ENCODE measurements at regions not wholly inside any gene's neighbourhood (a gene's known extent, or its start where the extent isn't known, plus 50 kb on each side); places are given as distances from the start of the nearest gene placed in this dataset.
"Not testable (repeated sequence)": the region's sequence is repeated elsewhere in the genome, so short reads cannot be mapped to it uniquely, and the experiment has no call there.

DNA sequence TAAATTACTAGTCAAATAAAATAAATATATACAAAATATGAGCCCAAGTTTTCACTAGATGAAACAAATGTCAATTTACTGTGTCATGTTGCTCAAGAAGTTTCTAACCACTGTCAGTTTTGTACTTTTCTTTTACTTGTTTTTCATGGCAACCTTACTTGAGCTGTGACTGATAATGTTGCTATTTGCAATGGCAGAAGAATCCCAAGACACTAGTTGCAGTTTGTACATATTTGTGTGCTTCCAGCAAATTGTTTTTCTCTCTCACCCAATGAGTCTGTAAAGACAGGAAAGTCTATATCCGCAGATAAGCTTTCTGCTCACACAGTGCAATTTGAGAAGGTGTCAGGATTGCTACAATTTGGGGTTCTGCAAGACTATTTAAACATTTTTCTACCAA lies 338.6 kb upstream of the PCSK5 start:
- no peak for DNase-seq

DNA sequence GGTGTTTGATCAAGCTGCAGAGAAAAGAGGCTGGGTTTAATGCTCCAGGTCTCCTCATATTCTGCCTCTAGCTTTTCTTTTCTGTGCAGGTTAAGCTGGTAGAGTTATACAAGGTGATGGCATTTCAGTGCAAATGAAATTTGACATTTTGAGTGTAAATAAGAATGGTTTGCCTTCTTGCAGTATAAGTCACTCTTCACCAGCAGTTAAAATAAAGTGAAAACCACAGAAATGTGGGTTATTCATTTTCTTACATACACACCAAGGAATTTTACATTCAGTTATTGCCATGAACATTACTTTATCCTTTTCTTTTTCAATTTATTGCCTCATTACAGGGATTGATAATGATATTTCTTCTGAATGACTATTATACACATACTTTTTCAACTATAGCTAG lies 337.5 kb upstream of the PCSK5 start:
- no peak for DNase-seq

DNA sequence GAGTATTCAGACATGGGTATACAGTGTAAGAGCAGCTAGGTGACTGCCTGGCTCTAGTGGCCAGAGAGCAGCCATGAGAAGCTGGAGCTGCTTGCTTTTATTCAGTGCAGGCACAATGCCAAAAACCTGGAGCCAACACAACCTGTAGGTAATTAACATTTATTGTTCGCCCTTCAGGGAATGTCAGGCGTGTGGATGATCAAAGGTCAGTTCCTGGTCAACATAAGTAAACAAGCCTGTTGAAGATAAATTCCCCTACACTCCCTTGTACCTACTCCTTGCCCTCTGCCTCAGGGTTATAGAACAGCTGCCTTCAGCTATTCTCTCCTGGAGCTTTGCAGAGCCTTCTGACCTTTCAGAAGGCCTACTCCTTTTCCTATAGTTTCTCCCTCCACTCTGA lies 323.7 kb upstream of the PCSK5 start:
- DNase-seq, result not testable (repeated sequence)

DNA sequence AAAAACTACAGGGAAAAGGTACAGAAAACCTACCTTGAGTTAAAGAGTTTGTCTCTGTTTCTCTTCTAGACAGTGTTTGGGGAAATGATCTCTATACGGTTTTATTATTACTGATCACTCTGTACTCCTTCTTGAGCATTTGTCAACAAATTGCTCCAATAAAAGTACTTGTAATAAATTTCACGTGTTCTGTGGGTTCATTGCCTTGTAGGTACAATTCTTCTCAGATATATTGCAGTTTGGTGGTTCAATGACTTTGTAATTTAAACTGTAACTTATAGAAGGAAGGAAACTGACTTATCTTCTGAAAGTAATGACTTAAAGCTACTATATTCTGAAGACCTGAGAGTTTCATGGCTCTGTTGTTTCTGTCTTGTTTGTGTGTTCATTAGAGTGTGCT lies 319.9 kb upstream of the PCSK5 start:
- DNase-seq, result no peak

DNA sequence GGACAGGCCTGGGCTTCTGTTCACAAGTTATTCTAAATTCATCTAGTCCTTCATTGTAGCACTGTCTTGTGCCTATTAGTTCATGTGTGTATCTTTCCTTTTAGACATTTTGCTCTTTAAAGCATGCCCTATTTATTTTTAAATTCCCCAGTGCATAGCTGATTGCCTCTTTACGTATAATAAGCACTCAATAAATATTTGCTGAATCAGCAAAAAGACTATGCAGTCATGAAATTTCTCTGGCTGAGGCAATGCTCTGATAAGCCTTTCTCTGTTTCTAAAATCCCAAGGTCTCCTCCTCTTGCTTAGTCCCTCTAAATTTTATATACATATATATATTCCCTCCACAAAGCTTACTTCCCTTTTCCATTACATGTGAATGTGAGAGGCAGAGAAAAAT lies 315.9 kb upstream of the PCSK5 start:
- no peak for DNase-seq

DNA sequence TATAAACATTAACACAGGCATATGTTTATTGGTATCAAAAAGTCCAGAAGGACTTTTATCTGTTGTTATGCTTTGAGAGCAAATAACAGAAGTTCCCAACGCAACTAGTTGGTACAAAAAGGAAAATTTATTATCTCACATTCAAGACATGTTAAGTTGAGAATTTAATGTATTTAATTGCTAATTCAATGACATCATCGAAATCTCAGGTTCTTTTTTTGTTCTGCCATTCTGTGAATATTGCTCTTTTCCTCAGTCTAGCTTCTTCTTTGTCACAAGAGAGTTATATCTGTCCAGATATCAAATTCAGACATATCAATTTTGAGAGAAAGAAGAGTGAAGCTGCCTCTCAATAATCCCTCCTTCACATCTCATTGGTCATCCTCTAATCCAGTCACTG lies 307.6 kb upstream of the PCSK5 start:
- DNase-seq, result no peak

DNA sequence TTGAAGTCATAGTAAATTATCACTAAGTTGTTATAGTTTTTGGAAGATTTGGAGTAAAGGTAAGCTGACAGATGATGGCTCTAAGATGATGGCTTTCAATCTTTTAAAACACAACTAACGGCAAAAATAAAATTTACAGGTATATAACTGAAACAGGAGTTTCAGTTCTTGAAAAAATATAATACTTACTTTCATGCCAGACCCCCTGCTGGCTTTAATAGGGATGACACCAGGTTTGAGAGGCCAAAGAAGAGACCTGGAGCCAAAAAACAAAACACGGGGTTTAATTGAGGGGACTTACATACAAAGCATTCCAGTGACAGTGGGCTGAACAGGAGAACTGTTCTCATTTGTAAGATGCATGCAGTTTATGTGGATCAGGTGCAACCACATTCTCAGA lies 301.7 kb upstream of the PCSK5 start:
- DNase-seq, result no peak

DNA sequence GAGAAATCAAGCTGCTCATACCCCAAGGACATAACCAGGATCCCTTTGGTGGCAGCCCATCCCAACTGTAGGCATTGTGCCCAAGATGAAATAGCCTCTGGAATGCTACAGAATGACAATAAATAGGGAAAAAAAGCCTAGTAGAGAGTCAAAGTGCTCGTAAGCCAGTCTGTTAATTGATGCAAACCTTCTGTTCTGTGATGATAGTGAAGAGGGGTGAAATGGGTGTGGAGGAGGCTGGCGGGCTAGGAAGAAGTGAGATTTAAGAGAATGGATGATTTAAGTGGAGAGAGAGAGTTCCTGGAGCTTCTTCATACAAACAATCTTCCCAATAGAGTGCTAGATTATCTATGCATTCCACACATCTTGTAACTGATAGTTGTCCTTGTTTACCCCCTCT lies 301.0 kb upstream of the PCSK5 start:
- DNase-seq, result no peak

DNA sequence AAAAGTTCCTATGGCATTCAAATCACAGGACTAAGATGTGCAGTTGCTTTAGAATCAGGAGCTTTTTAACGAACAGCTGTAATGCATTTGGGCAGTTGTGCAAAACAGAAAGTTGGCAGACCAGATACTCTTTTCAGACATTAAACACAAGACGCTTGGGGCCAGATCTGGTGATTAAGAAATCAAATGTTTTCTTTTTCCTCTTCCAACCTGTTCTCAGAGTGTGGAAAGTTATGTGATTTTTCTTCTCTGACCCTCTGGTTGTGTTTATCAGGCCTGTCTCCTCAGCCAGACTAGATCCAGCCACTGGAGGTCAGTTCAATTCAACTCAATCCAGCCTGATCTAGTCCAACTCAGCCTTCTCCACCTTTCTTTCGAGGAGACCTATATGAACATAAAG lies 298.5 kb upstream of the PCSK5 start:
- no peak for DNase-seq

DNA sequence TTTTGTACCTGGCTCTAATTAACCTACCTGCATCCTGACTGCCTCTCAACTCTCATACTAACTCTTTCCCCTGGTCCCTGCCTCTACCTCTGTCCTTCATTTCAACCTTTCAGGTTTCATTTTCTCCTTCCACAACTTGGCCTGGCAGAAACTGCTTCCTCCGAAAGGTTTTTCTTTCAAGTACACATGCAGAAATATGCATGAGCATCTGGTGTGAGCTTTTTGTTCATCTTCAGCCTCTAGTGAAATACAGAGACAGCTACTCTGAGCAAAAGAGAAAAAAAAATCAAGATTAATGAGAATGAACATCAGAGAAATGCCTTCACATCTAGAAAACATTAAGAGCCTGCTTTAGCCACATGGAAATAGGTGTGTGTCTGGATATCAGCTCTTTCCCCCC lies 297.9 kb upstream of the PCSK5 start:
- no peak for DNase-seq

DNA sequence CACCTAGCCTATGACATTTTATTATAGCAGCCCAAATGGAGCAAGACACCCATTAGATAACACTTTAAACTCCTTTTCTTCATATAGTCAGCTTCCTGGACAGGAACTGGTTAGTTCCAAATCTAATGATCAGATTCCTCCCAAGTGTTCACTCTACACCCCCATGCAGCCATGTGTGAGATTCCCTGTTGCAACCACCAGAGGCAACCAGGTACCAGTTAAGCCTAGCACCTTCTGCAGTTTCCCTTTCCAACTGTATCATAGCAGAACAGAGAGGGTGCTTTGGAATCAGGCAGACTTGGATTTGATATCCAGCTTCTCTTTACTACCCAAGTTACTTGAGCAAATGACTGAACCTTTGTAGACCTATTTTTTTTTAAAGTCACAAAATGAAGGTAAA lies 296.6 kb upstream of the PCSK5 start:
- DNase-seq, result no peak

DNA sequence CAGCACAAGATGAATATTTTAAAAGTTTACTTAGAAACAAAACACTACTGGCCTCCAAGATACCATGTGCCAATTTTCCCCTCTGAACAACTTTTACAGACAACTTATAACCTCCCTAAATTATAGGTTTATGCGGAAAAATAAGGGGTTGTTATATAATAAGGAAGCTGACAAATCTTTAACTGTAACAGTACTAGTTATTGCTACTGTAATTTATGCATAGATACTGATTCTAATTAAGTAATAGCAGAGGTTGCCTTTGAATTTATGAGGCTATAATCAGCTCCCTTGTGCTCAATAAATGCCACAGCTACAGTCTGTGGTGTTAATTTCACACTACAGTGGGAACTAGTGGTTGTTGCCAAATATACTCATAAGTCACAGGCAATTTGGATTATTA lies 291.3 kb upstream of the PCSK5 start:
- no peak for DNase-seq

DNA sequence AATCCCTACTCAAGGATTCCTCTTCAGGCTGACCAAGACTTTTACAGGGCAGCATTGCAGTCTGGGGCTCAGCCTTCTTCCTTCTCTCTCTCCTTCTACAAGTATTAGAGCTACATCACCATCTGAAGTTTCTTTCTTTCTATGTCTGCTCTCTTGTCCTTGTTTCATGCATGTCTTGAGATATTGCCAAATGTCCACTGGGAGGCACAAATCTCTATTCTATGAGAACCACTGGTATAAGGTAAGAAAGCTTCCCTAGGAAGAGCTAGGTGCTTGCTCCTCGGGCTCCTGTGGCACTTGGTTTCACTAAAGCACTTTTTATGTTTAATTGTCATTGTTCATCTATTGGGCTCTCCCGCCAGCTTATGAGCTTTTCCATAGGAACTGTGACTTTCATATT lies 289.2 kb upstream of the PCSK5 start:
- no peak for DNase-seq

DNA sequence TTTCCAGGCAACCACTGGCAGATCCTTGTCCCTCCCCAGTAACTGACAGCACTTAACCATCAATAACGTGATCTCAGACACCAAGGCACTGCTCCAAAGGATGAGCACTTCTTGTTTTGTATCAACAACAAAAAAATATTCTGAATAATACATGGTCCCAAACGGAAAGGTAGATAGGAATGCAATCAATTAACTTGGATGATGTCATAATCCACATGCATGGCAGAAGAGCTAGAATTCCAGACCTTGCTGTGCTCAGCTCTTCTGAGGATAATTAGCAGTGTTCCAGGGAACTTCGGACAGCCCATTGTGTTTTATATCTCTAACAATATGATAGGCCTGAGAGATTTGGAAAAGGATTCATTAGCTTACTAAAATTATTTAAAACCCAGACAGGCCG lies 288.4 kb upstream of the PCSK5 start:
- DNase-seq, result no peak

DNA sequence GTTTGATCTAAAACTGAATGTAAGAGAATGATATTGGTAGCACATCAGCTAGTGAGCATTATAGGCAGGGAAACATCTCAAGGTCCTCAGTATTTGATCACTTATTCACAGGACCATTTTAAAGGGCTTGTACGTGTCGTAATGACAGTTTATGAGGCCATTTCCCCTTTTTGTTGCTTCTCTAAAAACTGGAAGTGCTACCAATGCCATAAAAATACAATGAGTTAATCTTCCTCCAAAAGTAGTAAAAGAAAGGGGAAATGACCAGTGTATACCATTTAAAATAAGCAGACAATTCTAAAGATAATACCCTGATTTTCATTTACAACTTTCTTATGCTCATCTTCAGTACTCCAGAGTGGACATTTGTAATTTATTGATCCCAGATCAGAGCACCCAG lies 285.8 kb upstream of the PCSK5 start:
- no peak for DNase-seq

DNA sequence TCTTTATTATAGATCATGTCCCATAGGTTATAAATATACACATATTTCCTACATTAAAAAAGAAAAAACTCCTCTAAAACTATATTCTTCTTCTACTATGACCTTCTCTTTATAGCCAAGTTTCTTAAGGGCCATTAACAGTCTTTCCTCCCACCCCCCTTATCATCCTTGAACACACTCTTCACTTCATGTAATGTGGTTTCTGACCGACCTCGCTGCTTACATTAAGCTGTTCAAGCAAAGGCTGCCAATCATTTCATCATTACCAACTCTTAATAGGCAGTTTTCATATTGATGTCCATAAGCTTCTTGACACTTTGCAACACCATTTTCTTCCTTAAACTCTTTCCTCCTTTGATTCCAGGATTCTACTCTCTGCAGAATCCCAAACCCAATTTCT lies 283.0 kb upstream of the PCSK5 start:
- DNase-seq, result no peak

DNA sequence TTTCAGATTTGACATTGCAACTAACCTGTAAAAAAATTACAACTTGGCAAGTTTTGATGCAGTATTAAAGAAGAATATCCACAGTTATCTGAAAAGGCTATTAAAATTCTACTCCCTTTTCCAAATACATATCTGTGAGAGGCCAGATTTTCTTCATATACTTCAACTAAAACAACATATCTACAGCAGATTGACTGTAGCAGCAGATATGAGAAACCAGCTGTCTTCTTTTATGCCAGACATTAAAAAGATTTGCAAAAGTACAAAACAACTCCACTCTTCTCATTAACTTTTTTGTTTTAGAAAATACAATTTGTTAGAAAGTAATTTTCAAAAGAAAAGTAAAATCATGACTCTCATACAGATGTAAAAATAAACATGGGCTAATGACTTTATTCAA lies 281.1 kb upstream of the PCSK5 start:
- DNase-seq, result no peak

DNA sequence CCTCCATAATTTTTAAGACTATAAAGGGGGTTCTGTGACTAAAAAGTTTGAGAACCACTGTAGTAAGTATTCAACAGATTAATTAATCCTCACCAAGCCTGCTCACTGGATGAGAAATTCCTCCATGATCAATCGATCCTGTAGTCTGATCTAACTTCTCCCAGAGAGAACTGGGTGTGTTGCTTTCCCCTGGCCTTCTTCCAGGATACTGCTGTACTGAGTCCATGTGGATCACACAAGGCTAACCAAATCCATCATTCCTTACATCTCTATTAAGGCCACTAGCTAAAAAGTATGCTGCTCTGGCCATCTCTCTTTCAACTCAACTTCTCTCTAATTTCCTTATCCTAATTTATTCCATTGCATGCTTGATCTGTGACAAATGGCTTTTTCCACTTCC lies 280.2 kb upstream of the PCSK5 start:
- no peak for DNase-seq

DNA sequence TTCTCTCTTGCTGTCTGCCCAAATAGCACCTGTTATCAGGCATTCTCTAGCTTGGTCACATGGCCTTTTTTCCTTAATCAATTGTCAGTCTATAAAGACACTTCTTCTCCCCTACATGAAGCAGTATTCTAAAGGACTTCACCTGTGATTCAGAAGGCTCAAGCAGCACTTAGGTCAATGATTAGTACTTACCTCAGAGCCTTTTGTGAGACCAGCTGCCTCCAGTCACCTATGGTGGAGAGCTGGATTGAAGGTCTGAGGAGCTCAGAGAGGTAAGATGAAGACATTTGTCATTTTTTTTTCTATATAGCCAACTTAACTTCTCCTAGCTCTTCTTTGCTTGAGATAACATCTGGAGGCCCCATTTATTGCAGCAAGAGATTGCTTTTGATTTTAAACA lies 278.3 kb upstream of the PCSK5 start:
- DNase-seq, result no peak

DNA sequence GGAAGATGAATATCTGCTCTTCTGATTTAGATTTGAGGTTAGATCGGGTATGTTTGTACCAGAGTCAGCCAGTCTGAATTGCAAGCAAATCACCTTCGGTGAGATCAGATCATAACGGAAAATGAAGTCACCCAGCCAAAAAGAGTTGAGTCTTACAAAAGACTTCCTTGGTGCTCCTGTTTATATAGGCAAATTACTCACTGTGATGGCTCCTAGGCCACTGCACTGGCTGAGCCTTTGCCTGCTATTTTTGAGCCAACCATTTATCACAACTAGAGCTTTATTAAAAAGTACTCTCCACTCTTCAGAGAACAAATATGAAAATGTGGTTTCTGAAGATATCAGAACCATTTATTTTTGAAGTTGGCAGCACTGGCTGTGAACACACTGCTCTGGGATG lies 277.7 kb upstream of the PCSK5 start:
- no peak for DNase-seq

DNA sequence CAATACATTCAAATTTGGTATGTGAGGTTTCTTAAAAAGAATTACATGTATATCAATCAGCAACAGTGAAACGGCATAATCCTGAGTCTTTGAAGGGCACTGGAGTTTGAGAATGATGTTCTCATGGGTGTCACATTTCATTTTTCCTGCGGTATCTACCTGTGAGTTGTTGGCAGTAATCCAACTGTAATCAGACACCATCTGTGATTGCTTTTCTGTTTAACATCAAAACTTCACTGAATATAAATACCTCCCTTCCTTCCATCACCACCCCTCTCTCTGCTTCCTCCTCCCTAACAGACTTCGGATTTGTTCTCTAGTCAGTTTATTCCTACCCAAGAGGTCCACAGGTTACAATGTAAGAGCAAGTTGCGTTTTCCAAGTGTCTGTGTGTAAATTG lies 275.2 kb upstream of the PCSK5 start:
- DNase-seq, result no peak

DNA sequence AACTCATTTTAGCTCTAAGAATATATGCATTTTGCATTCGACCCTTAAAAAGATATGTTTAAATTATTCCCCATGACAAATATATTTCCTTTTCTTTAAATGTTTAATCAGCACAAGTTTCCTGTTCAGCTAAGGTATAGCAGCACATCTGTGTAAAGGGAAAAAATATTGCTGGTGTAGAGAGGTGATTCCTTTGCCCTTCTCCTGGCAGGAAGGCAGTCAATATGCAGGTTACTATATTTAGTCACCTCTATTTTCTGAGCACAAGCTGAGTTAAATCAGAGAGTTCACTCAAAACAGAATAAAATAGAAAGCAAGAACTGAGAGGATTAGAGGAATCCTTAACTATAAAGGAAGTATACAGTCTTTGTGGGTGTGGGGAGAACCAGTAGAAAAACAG lies 274.4 kb upstream of the PCSK5 start:
- no peak for DNase-seq

DNA sequence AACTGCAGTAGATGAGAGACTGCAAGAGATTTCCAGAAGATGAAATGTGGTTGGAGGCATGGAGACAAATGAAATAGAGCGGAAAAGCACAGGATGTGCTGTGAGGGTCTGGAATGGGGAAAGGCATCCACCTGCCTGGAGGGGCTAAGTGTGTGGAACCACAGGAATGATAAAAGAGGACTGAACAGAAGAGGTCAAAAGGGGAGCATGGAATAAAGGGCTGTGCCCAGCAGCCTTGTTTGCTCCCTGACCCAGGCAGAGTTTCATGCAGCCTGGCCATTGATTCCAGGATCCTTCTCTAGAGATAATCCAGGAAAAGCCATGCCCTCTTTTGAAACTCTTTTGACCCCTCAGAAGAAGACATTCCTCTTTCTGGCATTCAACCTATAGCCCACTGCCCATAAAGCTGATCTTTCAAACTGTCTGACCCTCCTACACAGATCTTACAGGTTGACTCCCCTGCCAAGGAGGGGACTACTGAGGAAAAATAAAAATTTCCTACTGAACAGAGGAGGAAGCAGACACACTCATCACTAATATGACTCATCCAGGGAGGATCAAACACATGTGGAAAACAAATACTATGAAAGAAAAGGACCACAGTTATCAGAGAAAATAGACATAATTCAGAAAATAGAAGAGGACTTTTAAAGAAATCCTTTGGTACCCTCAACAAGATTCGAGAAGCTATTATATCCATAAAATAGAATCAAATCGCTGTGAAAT lies 273.5 kb upstream of the PCSK5 start:
- no peak for DNase-seq

DNA sequence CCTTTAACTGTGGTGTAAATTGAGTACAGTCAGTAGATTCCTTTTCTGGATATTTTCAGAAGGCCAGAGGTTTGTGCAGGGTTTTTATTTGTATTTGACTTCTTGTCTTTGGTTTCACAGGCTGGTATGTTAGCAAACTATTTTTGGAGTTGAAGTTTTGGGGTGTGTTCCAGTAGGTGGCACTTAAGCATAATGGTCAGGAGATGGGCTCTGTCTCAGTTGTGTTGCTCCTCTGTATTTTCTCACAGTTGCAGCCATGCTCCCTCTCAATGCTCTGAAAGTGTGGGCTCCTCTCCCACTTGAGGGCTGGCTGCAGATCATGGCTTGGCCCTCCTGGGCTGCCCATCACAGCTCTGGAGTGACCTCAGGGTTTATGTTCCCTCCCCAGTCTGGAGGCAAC lies 267.0 kb upstream of the PCSK5 start:
- DNase-seq, result no peak

DNA sequence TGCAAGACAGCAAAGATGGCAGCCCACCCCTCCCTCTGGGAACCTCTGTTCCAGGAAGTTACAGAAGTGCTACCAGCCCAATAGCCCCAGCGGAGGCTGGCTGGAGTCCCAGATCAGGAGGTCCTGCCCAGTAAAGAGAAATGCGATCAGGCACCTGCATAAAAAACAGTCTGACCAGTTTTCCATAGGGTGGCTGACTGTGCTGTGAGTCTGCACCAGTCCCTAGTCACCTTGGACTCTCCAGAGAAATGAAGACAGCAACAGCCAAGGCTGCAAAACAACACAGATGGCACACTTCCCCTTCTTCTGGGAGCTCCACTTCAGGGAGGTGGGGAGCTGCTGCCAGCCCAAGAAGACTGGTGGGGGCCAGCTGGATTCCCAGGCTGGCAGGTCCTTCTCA lies 265.5 kb upstream of the PCSK5 start:
- DNase-seq, result no peak

DNA sequence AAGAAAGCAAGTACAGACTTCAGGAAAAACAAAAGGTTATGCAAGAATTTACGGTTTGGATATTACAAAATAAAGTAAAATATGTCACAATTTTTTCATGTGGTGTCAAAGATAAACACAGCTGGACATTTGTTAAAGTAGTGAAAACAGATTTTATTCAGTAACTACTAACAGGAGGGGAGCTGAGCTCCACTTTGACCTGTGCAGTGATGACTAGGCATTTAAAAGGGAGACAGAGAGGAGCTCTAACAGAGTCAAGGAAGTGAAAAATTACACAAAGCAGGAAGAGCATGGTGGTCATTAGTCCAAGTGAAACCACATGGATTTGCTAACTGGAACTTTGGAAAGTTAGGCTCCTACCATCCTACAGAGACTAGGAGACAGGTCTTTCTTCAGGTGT lies 263.6 kb upstream of the PCSK5 start:
- no peak for DNase-seq
